B cell (primary cell): ENCODE measurements at regions not wholly inside any gene's neighbourhood (a gene's known extent, or its start where the extent isn't known, plus 50 kb on each side); places are given as distances from the start of the nearest gene placed in this dataset.

Source experiments
- EZH2 ChIP-seq: IDR thresholded peaks from 2 replicates; pipeline ENCODE4 v1.6.1; 2012; ENCODE audit warnings: borderline replicate concordance, low read depth, mild to moderate bottlenecking, moderate library complexity, low read length; ENCODE audit not compliant: insufficient read depth, poor library complexity, severe bottlenecking
- TF ChIP-seq, protein P1 (sequence below): fragments of 200-600 bp; IDR thresholded peaks from one replicate; pipeline ENCODE4 v1.8.0; 2022; ENCODE audit warnings: antibody characterized with exemption, mild to moderate bottlenecking

DNA sequence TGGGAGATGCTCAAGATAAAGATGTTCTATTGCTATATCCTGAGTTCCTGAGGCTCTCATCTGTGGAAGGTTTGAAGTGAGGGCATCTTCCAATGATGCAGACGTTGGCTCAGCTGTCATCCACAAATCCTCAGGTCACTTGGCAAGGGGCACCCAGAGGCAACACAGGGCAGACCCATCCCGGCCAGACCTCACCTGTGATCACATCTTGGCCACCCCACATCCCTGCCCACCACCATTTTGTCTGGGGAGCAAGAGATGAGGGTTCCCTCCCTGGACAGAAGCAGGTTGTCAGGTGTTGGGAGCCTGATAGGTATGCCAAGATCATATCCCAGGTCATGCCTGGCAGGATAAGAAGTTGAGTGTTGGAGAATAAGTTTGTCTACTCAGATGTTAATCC is 918.2 kb upstream of the ZNF722 start:
- TF ChIP-seq, protein P1, sequence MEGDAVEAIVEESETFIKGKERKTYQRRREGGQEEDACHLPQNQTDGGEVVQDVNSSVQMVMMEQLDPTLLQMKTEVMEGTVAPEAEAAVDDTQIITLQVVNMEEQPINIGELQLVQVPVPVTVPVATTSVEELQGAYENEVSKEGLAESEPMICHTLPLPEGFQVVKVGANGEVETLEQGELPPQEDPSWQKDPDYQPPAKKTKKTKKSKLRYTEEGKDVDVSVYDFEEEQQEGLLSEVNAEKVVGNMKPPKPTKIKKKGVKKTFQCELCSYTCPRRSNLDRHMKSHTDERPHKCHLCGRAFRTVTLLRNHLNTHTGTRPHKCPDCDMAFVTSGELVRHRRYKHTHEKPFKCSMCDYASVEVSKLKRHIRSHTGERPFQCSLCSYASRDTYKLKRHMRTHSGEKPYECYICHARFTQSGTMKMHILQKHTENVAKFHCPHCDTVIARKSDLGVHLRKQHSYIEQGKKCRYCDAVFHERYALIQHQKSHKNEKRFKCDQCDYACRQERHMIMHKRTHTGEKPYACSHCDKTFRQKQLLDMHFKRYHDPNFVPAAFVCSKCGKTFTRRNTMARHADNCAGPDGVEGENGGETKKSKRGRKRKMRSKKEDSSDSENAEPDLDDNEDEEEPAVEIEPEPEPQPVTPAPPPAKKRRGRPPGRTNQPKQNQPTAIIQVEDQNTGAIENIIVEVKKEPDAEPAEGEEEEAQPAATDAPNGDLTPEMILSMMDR = no peak
- TF ChIP-seq EZH2 = no peak
